HL-60/S4 (cell line): ENCODE measurements at regions not wholly inside any gene's neighbourhood (a gene's known extent, or its start where the extent isn't known, plus 50 kb on each side); places are given as distances from the start of the nearest gene placed in this dataset.

ENCODE experiments used
- in situ Hi-C: fragments of 300-500 bp; cut with MboI; formaldehyde crosslinking; loops from 2 replicates; pipeline ENCODE4 v1.14.3; 2022; ENCODE audit warnings: low sequenced_read_pairs

DNA sequence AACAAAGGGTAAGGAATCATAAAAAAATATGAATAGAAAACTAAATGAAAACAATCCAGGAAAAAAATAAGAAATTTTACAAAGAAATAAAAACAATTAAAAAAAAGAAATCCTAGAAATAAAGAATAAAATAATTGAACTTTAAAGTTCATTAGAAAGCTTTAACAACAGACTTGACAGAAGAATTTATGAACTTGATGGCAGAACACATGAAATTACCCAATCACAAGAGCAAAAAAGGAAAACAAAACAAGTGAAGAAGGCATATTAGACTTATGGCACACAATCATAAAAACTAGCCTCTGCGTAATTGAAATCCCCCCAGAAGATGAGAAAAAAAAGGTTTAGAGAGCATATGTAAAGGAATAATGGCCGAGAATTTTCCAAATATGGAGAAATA, 802.5 kb upstream of the B3GALT2 start:
- in situ Hi-C loops = no loop called here

DNA sequence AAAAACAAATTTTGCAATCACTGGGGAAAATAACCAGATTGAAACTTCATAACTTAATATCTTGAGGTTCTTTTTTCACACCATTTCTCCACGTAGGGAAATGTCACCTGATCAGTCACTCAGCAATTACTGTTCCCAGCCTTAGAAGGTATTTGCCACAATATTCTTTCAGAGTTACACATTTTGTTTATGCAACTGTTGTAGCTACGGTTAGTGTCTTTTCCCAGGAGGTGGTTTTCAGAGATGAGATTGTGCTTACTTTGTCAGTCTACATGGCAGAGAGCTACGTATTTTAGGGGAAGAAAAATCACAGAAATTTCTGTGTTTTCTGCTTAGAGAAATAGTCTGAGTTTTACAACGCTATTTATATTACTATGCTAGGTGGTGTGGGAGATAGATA, 792.8 kb upstream of the B3GALT2 start:
- in situ Hi-C loops = no loop called here

DNA sequence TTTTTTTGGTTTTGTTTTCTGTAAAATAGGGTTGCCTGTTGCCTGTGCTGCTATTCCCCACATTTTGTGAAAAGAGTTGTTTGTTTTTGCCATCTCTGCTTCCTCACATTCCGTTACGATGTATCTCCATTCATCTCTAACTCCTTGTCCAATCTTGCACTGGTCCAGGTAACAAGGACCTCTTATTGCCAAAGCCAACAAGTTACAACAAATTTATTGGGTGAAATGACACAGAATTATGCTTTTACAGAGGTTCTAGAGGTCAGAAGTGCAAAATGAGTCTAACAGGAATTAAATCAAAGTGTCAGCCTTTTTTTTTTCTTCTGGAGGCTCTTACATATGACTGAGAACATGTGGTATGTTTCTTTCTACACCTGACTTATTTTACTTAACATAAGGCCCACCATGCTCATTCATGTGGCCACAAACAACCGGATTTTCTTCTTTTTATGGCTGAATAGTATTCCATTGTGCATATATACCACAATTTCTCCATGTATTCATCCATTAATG, 787.9 kb upstream of the B3GALT2 start:
- in situ Hi-C loops = no loop called here

DNA sequence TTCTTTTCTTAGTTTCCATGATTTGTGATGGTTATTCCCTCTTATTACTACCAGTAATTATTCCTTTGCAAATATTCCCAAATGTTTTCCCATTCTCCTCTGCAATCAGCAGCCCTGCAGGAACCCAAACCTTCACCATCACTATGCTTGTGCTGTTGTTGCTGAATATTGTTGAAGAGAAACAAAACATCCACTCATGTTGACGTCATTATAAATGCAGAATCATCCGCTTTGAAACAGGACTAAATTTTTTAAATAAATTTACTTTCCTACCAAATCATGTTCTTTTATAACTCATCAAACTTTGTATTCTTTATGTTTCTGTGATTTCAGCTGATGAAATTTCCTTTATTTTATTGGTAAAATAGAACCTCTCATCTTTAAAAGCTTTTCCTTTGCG, 787.0 kb upstream of the B3GALT2 start:
- in situ Hi-C loops = no loop called here

DNA sequence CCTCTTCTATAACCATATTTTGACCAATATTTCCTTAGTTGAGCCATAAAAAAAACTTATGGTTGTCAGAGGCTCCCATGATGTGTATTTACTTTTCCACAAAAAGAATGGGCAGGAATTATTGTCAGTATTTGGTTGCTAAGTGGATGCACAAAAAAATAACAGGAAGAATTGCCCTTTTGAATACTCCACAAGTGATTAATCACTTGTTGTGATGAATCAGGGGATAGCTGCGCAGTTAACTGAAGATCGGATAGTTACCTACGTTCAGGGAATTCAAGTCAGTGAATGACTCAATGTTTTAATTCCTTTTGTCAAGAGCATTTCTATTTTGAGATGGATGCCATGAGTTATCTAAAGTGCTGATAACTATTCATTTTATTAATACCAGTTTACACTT, 785.2 kb upstream of the B3GALT2 start:
- in situ Hi-C loops = no loop called here

DNA sequence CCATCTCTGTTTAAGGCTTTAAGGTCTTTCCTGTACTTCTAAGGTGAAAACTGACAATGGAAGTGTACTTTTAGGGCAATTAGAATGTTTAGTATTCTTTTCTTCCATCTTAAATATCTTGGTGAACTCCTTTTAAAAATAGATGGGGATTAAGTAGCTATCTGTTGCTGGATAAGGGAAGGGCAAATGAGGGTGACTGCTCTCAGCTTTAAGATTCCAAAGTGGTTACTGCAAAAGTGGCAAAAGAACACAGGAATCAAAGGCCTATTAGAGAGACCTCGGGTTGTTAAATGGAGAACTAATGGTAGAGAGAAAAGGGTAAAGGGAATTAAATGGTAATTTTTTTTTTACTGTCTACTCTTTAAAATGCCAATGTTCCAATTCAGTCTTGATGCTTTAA, 774.1 kb upstream of the B3GALT2 start:
- in situ Hi-C loops = no loop called here

DNA sequence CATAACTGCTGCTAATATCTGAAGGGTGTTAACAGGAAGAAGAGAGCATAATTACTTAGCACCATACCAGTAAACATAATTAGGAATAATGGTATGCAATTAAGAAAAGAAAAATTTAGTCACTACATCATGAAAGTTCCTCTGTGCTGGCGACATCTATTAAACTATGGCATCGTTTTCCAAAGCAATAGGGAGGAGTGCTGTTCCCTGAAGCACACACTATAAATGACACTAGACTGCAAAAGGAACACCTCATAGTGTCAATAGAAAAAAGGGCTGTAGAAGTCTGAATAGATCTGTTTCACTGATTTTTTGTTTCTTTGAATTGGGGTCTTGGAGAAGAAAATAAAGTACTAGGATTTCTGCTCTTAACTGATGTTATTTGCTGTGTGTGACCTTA, 773.6 kb upstream of the B3GALT2 start:
- in situ Hi-C loops = no loop called here

DNA sequence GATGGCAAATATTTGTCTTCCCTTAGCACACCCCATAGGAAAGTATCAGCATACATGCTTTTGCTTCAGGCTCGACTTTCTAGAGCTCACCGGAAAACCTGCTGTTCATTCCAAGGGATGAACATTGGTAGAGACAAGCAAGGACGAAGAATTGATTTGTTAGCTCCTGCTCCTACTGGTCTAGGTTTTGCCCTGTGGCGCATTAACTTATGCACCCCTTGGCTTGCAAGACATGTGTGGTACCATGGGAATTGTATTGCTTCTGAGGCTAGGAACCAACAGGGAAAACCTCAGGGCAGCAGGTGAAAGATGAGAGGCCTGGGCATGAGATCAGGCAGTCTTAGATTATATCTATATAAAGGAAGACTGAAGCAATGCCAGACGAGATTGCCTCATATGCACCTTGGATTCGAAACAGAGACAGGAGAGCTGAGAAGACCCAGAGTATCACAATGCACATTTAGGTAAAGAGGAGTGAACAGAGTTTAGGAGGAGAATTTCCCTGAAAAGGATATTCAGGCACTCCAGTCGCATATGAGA, 771.2 kb upstream of the B3GALT2 start:
- in situ Hi-C loops = no loop called here

DNA sequence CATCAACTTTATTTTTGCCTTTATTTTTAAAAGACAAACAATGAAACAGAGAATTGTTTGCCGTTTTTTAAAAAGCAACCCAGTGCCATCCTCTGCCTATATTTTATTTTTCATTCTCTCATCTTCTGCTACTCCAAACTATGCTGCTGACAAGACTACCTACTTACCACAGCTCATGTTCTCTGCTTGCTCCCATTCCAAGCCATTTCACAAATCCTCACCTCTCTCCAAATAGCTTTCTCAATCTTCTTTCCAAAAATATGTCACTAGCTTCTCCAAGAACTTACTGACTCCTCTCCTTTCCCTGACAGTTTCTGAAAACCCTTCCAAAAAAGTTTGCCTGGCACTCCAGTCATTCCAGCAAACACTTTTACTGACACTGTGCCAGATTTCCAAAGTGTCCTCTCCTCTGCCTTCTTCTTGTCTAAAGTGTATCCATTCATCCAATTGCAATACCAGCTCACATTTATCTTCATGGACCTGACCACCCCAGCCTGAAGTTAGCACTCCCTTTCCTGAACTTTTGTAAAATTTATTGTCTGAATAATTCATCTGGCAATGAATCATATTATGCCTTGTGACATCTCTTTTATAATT, 766.5 kb upstream of the B3GALT2 start:
- in situ Hi-C loops = no loop called here

DNA sequence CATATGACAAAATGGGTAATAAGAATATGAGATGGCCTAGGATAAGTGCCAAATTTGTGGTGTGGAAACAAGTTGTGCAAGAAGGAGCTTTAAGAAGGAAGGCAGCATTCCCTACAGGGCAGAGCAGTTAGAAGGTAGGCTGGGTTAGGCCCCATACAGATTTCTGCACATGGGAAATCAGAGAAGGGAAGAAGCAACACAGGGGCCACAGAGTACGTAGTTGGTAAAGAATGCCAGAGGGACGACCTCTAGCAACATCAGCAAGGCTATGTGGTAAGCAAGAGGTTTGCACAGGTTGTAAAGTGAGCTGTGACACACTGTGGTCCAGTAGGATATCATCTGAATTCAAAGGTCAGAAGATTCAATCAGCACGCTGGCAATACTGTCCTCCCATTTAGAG, 765.6 kb upstream of the B3GALT2 start:
- in situ Hi-C loops = no loop called here

DNA sequence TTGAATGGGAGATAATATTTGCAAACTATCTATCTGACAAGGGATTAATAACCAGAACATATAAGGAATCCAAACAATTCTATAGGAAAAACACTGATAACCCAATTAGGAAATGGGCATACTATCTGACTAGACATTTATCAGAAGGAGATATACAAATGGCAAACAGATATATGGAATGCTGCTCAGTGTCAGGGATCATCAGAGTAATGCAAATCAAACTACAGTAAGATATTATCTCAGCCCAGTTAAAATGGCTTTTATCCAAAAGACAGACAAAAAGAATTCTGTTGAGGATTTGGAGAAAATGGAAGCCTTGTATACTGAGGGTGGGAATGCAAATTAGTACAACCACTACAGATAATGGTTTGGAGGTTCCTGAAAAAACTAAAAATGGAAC, 758.0 kb upstream of the B3GALT2 start:
- in situ Hi-C loops = no loop called here

DNA sequence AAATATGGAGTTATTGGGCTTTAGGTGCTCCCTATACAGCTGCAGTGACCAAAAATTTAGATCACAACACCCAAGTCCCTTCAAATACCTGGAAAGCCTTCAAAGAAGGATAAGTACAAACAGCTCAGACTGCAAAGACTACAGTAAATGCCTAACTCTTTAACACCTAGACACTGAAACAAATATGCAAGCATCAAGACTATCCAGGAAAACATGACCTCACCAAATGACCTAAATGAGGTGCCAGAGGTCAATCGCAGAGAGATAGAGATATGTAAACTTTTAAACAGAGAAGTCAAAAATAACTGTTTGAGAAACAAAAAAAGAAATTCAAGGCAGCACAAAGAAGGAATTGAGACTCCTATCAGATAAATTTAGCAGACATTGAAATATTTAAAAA, 753.8 kb upstream of the B3GALT2 start:
- in situ Hi-C loops = no loop called here

DNA sequence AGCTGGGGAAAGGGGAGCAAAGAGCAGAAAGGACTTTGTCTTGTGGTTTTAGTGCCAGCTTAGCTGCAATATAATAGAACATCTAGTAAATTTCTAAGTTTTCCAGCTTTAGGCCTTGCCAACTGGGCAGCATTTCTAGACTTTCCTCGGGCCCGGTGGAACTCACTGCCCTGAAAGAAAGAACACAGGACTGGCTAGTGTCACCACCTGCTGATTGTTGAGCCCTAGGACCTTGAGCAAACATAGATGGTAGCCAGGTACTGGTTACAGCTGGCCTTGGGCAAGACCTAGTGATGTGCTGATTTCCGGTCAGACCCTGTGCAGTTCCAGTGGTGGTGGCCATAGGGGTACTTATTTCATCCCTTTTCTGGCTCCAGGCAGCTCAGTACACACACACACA, 753.2 kb upstream of the B3GALT2 start:
- in situ Hi-C loops = no loop called here

DNA sequence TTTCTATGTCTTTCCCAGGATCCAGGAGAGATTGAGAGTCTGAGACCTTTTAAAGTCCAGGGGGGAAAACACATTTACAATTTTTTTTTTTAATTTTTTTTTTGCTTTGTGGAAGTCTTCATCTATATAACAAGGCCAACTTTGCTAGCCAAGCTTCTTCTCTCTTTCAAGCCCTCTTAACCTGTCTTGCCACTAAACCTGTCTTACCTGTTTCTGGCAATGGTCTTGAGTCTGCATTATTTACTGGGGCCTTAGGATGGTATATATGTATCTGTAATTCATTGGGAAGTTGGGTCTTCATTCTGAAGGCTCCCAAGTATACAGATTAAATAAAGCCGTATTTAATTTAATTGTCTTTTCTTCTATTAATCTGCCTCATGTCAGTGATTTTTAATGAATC, 750.9 kb upstream of the B3GALT2 start:
- in situ Hi-C loops = no loop called here

DNA sequence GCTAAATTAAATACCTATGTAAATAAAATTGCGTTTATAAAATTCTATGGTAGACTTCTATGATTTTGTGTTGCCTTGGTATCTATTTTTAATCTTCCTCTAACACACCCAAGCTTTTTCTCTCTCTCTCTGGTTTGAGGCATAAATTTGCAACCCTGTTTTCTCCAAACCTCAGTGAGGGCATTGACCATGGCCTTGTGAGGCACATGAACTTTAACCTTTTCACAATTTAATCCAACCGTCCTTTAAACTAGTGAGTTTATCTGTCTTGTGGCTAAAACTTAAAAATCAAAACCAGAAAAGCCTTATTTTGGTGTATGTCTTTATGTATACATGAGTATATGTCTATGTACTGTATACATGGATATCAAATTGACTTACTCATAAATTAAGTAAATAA, 746.6 kb upstream of the B3GALT2 start:
- in situ Hi-C loops = no loop called here

DNA sequence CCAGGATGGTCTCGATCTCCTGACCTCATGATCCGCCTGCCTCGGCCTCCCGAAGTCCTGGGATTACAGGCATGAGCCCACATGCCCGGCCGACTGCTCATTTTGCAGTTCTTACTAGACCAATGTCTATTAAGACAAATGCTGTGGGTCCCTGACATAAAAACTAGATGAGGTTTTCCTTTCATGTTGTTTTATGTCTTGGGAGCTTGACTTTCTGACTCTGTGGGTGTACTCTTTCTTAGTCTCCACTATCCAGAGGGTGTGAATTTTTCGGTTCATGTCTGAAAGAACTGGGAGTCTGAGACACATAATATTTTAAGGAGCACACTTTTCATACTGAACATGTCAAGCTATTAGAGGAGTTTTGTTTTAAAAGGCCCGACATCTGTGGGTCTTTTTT, 744.9 kb upstream of the B3GALT2 start:
- in situ Hi-C loops = no loop called here

DNA sequence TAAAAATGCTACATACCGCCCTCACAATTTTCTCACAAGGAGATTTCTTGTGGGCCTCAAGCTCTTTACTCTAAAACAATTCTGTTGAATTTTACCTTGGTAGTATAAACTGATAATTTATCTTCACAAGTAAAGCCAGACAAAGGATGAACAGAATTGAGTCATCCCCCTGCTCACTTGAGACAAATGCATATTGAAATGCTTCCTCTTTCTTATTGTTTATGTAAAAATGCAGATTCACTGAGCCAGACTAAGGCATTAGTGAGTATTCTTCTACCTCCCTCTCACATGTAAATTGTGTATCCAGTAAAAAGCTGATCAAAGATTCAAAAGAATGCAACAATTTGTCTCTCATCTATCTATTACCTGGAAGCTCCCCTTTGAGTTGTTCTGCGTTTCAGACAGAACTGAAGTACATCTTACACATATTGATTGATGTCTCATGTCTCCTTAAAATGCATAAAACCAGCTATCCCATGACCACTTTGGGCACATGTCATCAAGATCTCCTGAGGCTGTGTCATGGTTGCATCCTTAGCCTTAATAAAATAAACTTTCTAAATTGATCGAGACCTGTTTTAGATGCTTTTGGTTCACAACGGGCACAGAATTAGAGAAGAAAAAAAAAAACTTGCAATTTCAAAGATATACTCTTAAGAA, 743.1 kb upstream of the B3GALT2 start:
- in situ Hi-C loops = no loop called here

DNA sequence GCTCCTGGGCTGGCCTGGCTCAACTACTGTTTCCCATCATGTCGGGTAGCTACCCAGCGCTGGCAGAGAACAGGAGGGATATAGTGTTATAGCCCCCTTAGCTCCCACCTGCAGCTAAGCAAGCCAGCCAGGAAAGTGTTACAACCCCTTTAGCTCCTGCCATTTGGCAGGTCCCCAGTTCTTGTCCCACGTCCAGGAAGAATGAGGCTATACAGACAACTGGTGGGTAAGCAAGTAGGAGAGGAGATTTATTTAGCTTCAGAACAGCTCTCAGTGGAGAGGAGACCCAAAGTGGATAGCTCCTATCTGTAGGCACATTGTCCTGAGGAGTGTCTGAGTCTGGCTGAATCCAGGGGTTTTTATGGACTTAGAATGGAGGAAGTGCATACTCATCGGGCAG, 741.1 kb upstream of the B3GALT2 start:
- in situ Hi-C loops = no loop called here

DNA sequence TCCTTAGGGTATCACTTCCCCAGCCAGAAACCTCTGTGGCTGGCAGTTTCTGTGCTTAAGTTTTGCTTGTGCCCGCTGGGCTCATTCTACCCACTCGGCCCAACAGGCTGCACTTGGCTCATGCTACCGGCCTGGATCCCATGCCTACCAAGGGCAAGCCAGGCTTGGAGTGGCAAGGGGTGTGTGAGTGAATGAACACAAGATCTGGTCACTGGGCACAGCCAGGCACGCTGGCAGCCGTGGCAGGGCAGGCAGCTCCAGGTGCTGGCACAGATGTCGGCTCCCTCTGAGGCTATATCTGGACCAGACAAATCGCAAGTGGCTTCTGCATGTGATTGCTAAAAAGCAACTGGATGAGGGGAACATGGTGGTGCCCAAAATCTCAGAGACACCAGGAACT, 740.5 kb upstream of the B3GALT2 start:
- in situ Hi-C loops = no loop called here

DNA sequence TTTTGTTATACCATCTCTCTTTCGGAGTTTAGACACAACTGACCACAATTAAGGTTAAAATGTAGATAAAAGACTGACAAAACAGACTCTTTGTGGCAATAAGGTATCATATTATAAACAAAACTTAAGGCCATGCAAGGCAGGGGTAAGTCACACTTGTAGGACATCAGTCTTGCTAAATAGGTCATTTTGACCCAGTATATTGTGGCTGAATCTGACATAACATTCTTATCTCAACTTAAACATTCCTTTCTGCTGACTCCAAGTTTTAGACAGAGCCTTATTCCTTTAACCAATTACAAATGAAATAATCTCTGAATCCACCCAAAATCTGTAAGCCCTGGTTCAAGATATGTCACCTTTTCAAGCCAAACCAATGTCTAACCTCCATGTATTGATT, 733.4 kb upstream of the B3GALT2 start:
- in situ Hi-C loops = no loop called here

DNA sequence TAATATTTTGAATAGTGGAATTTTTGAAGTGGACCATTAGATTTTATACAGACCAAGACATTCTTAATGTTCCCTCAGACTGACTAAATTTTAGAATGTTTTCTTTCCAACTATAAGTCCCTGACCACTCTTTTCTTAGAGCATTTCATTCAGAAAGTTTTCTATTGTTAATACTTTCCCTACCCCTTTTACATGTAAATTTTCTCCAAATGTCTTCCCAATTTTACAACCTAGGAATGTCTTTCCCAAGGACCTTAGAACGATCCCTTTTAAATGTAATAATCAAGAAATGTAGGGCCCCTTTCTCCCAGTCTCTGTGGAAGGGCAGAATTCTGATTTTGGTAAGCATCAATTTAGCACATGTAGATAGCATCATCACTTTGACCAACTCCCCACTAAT, 730.0 kb upstream of the B3GALT2 start:
- in situ Hi-C loops = no loop called here

DNA sequence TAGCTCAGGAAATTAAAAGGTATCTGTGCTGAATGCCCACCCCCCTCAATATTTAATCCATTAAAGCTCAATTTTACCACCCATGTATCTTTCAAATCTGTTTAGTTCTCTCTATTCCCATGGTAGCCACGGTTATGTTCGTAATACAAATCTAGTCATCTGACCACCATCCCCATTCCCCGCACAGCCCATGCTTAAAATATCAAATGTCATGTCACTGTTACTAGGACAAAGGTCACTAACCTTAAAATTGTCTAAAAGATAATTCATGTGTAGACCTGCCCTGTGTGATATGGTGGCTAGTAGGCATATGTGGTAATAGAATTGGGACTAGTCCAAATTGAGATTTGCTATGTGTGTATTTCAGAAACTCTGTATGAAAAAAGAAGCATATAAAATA, 728.5 kb upstream of the B3GALT2 start:
- in situ Hi-C loops = no loop called here
